Ishikawa (cell line): ENCODE measurements at regions not wholly inside any gene's neighbourhood (a gene's known extent, or its start where the extent isn't known, plus 50 kb on each side); places are given as distances from the start of the nearest gene placed in this dataset.

Experiments used
- CEBPB ChIP-seq: IDR thresholded peaks from 2 replicates; pipeline ENCODE4 v1.6.1; 2012
- CREB1 ChIP-seq: IDR thresholded peaks from 2 replicates; pipeline ENCODE4 v1.6.1; 2012; ENCODE audit warnings: low read depth
- EGR1 ChIP-seq: IDR thresholded peaks from 2 replicates; pipeline ENCODE4 v1.6.1; 2012
- EP300 ChIP-seq: IDR thresholded peaks from 2 replicates; pipeline ENCODE4 v1.6.1; 2012; ENCODE audit warnings: borderline replicate concordance
- FOXM1 ChIP-seq: IDR thresholded peaks from 2 replicates; pipeline ENCODE4 v1.6.1; 2012; ENCODE audit warnings: low read depth, borderline replicate concordance
- MAX ChIP-seq: IDR thresholded peaks from 2 replicates; pipeline ENCODE4 v1.6.1; 2012
- NFIC ChIP-seq: IDR thresholded peaks from 2 replicates; pipeline ENCODE4 v1.6.1; 2012
- RAD21 ChIP-seq: IDR thresholded peaks from 2 replicates; pipeline ENCODE4 v1.6.1; 2012; ENCODE audit warnings: low read depth
- REST ChIP-seq: IDR thresholded peaks from 2 replicates; pipeline ENCODE4 v1.6.1; 2012; ENCODE audit warnings: low read depth, mild to moderate bottlenecking
- TAF1 ChIP-seq: IDR thresholded peaks from 2 replicates; pipeline ENCODE4 v1.6.1; 2012; ENCODE audit warnings: low read depth, mild to moderate bottlenecking
- TCF12 ChIP-seq: IDR thresholded peaks from 2 replicates; pipeline ENCODE4 v1.6.1; 2012; ENCODE audit warnings: low read depth
- TEAD4 ChIP-seq: IDR thresholded peaks from 2 replicates; pipeline ENCODE4 v1.6.1; 2012
- USF1 ChIP-seq: IDR thresholded peaks from 2 replicates; pipeline ENCODE4 v1.6.1; 2012
- YY1 ChIP-seq: IDR thresholded peaks from 2 replicates; pipeline ENCODE4 v1.6.1; 2012; ENCODE audit warnings: low read depth
- ZBTB7A ChIP-seq: IDR thresholded peaks from 2 replicates; pipeline ENCODE4 v1.6.1; 2012; ENCODE audit warnings: low read depth

- TF ChIP-seq TEAD4: no peak
Measured at GRCh38 chr2:55116598-55116964, 66.3 kb upstream of the RTN4 start.

- TF ChIP-seq TAF1: no peak
- no peak for TF ChIP-seq NFIC
- no peak for TF ChIP-seq ZBTB7A
- no peak for TF ChIP-seq EP300
- no peak for TF ChIP-seq RAD21
- TF ChIP-seq TCF12: no peak
Measured at GRCh38 chr2:55115761-55116597, 65.7 kb upstream of the RTN4 start.

GRCh38 chr2:55114597-55114996 lies 64.3 kb upstream of the RTN4 start:
- TF ChIP-seq NFIC (no peak), YY1 (no peak), ZBTB7A (no peak), TCF12 (no peak), CEBPB (no peak), MAX (no peak), TEAD4 (no peak), EGR1 (no peak), TAF1 (no peak), REST (no peak), FOXM1 (no peak), RAD21 (no peak)

GRCh38 chr2:55114082-55114481 lies 63.8 kb upstream of the RTN4 start:
- TF ChIP-seq MAX (no peak), RAD21 (no peak), EP300 (no peak), FOXM1 (no peak)

GRCh38 chr2:55112229-55113031 lies 62.2 kb upstream of the RTN4 start:
- TF ChIP-seq TAF1: no peak
- no peak for TF ChIP-seq CREB1

GRCh38 chr2:55111570-55112228 lies 61.4 kb upstream of the RTN4 start:
- no peak for TF ChIP-seq TEAD4
- no peak for TF ChIP-seq FOXM1
- no peak for TF ChIP-seq USF1
- TF ChIP-seq NFIC: no peak
- no peak for TF ChIP-seq CEBPB
- TF ChIP-seq EP300: no peak
- no peak for TF ChIP-seq REST
- no peak for TF ChIP-seq TCF12
- no peak for TF ChIP-seq EGR1
- no peak for TF ChIP-seq RAD21
- no peak for TF ChIP-seq CREB1
- no peak for TF ChIP-seq TAF1
- no peak for TF ChIP-seq MAX
- no peak for TF ChIP-seq ZBTB7A
- TF ChIP-seq YY1: no peak

GRCh38 chr2:55111230-55111569 lies 60.9 kb upstream of the RTN4 start:
- TF ChIP-seq USF1 (no peak), YY1 (no peak), EP300 (no peak), RAD21 (no peak), ZBTB7A (no peak), NFIC (no peak), CREB1 (no peak), TAF1 (no peak), TEAD4 (no peak), EGR1 (no peak), CEBPB (no peak), FOXM1 (no peak), TCF12 (no peak), REST (no peak)
